H9 (cell line): ENCODE measurements at regions not wholly inside any gene's neighbourhood (a gene's known extent, or its start where the extent isn't known, plus 50 kb on each side); places are given as distances from the start of the nearest gene placed in this dataset.

Experiments used
- DNase-seq: peaks from one replicate; pipeline ENCODE4 v3.0.0-alpha.2; 2017
- H2AFZ ChIP-seq: one replicate; pipeline ENCODE4 v1.6.1; 2013; ENCODE audit warnings: mild to moderate bottlenecking, low read length, control low read depth, moderate library complexity
- H2AK5ac ChIP-seq: 2 replicates; pipeline ENCODE4 v1.6.1; 2013; ENCODE audit warnings: low read length, control low read depth, mixed read lengths; ENCODE audit not compliant: insufficient read length
- H2BK120ac ChIP-seq: one replicate; pipeline ENCODE4 v1.6.1; 2013; ENCODE audit warnings: low read depth, mild to moderate bottlenecking, low read length, control low read depth, inconsistent platforms; ENCODE audit not compliant: poor library complexity, severe bottlenecking
- H2BK12ac ChIP-seq: 2 replicates; pipeline ENCODE4 v1.6.1; 2013; ENCODE audit warnings: low read length, control low read depth, mixed read lengths, low read depth; ENCODE audit not compliant: insufficient read length
- H2BK15ac ChIP-seq: 2 replicates; pipeline ENCODE4 v1.6.1; 2013; ENCODE audit warnings: low read depth, low read length, control low read depth
- H2BK20ac ChIP-seq: one replicate; pipeline ENCODE4 v1.6.1; 2013; ENCODE audit warnings: low read depth, mild to moderate bottlenecking, low read length, control low read depth, inconsistent platforms; ENCODE audit not compliant: poor library complexity, severe bottlenecking
- H2BK5ac ChIP-seq: 2 replicates; pipeline ENCODE4 v1.6.1; 2013; ENCODE audit warnings: low read length, control low read depth, mixed read lengths; ENCODE audit not compliant: insufficient read length
- H3K14ac ChIP-seq: 2 replicates; pipeline ENCODE4 v1.6.1; 2013; ENCODE audit warnings: low read length, control low read depth; ENCODE audit not compliant: insufficient read depth
- H3K18ac ChIP-seq: 2 replicates; pipeline ENCODE4 v1.6.1; 2013; ENCODE audit warnings: low read depth, mild to moderate bottlenecking, mixed read lengths, low read length, control low read depth; ENCODE audit not compliant: insufficient read length
- H3K23ac ChIP-seq: 2 replicates; pipeline ENCODE4 v1.6.1; 2013; ENCODE audit warnings: low read length, control low read depth, mixed read lengths, low read depth; ENCODE audit not compliant: insufficient read length
- H3K23me2 ChIP-seq: 2 replicates; pipeline ENCODE4 v1.6.1; 2013; ENCODE audit warnings: low read depth, mild to moderate bottlenecking, mixed read lengths, low read length, control low read depth; ENCODE audit not compliant: insufficient read length, poor library complexity, severe bottlenecking
- H3K27ac ChIP-seq: 2 replicates; pipeline ENCODE4 v1.5.1; 2013; ENCODE audit warnings: low read length, control low read depth, mixed read lengths, low read depth; ENCODE audit not compliant: insufficient read length
- H3K27me3 ChIP-seq: 2 replicates; pipeline ENCODE4 v1.6.1; 2013; ENCODE audit warnings: low read length, control low read depth, inconsistent platforms; ENCODE audit not compliant: insufficient read depth
- H3K4ac ChIP-seq: 2 replicates; pipeline ENCODE4 v1.6.1; 2013; ENCODE audit warnings: low read depth, mild to moderate bottlenecking, control low read depth, inconsistent platforms, low read length, moderate library complexity
- H3K4me1 ChIP-seq: 2 replicates; pipeline ENCODE4 v1.6.1; 2013; ENCODE audit warnings: low read length, control low read depth, inconsistent platforms; ENCODE audit not compliant: insufficient read depth
- H3K4me2 ChIP-seq: 2 replicates; pipeline ENCODE4 v1.6.1; 2013; ENCODE audit warnings: low read length, control low read depth, mixed read lengths; ENCODE audit not compliant: insufficient read length, insufficient read depth
- H3K56ac ChIP-seq: 2 replicates; pipeline ENCODE4 v1.6.1; 2013; ENCODE audit warnings: low read depth, mild to moderate bottlenecking, mixed read lengths, low read length, control low read depth; ENCODE audit not compliant: insufficient read length
- H3K79me1 ChIP-seq: 2 replicates; pipeline ENCODE4 v1.6.1; 2013; ENCODE audit warnings: low read depth, mild to moderate bottlenecking, moderate library complexity, low read length, control low read depth, inconsistent platforms; ENCODE audit not compliant: insufficient read depth, poor library complexity, severe bottlenecking
- H3K79me2 ChIP-seq: 2 replicates; pipeline ENCODE4 v1.6.1; 2013; ENCODE audit warnings: low read length, control low read depth, inconsistent platforms; ENCODE audit not compliant: insufficient read depth
- H3K9ac ChIP-seq: 2 replicates; pipeline ENCODE4 v1.6.1; 2013; ENCODE audit warnings: low read length, control low read depth, mixed read lengths; ENCODE audit not compliant: insufficient read length; ENCODE audit errors: extremely low read depth
- H3K9me3 ChIP-seq: one replicate; pipeline ENCODE4 v1.6.1; 2013; ENCODE audit warnings: low read depth, low read length, inconsistent platforms; ENCODE audit not compliant: control insufficient read depth
- H3T11ph ChIP-seq: one replicate; pipeline ENCODE4 v1.6.1; 2013; ENCODE audit warnings: mild to moderate bottlenecking, low read length, control low read depth, inconsistent platforms
- H4K20me1 ChIP-seq: one replicate; pipeline ENCODE4 v1.6.1; 2013; ENCODE audit not compliant: control insufficient read depth, insufficient read length, insufficient read depth
- H4K5ac ChIP-seq: 2 replicates; pipeline ENCODE4 v1.6.1; 2013; ENCODE audit warnings: low read depth, mild to moderate bottlenecking, mixed read lengths, low read length, control low read depth; ENCODE audit not compliant: insufficient read length
- H4K8ac ChIP-seq: replicated peaks from 2 replicates; pipeline ENCODE4 v1.6.1; 2013; ENCODE audit warnings: low read length, control low read depth, mixed read lengths, low read depth; ENCODE audit not compliant: insufficient read length
- H4K91ac ChIP-seq: 2 replicates; pipeline ENCODE4 v1.6.1; 2013; ENCODE audit warnings: low read depth, mild to moderate bottlenecking, moderate library complexity, mixed read lengths, low read length, control low read depth; ENCODE audit not compliant: insufficient read length
- H3K27ac Mint-ChIP-seq, 3 experiments: 2 replicates in 2 of 3; 3 replicates in 1 of 3; pipeline ENCODE4 v1.8.0; 2020 to 2021; ENCODE audit warnings: mixed read lengths in 3 of 3, mild to moderate bottlenecking in 1 of 3, moderate library complexity in 1 of 3
- H3K27me3 Mint-ChIP-seq: 2 replicates; pipeline ENCODE4 v1.8.0; 2021; ENCODE audit warnings: low read depth, mild to moderate bottlenecking, moderate library complexity, mixed read lengths
- H3K36me3 Mint-ChIP-seq, 3 experiments: 2 replicates in 2 of 3; 3 replicates in 1 of 3; pipeline ENCODE4 v1.8.0; 2020 to 2021; ENCODE audit warnings: low read depth in 3 of 3, mixed read lengths in 3 of 3; ENCODE audit not compliant: insufficient read depth in 1 of 3
- H3K4me1 Mint-ChIP-seq, 2 experiments: 2 replicates each; pipeline ENCODE4 v1.8.0; 2020; ENCODE audit warnings: mixed read lengths in 2 of 2
- H3K4me3 Mint-ChIP-seq, 2 experiments: 2 replicates in 1 of 2; 3 replicates in 1 of 2; pipeline ENCODE4 v1.8.0; 2020 to 2021; ENCODE audit warnings: mild to moderate bottlenecking in 2 of 2, mixed read lengths in 2 of 2, moderate library complexity in 1 of 2
- H3K9me3 Mint-ChIP-seq, 2 experiments: 2 replicates in 1 of 2; 3 replicates in 1 of 2; pipeline ENCODE4 v1.8.0; 2020; ENCODE audit warnings: mild to moderate bottlenecking in 2 of 2, mixed read lengths in 2 of 2, moderate library complexity in 1 of 2
- CTCF ChIP-seq: fragments of 200-600 bp; sonication (generic); conservative IDR thresholded peaks from 3 replicates; pipeline ENCODE4 v1.8.0; 2021; ENCODE audit warnings: antibody characterized with exemption, mild to moderate bottlenecking

GRCh38 chr5:164746723-164747122 is 1241.3 kb downstream of the MAT2B start:
- Histone ChIP-seq H3K9ac (no peak overlapping the region), H3K4me2 (no peak overlapping the region), H3K23me2 (no peaks in the 10 kb centered on the region), H3K4me1 (no peaks in the 10 kb centered on the region), H3K4ac (no peak overlapping the region), H2BK5ac (no peak overlapping the region), H4K91ac (no peak overlapping the region), H3K56ac (no peak overlapping the region), H3T11ph (no peak overlapping the region), H2BK12ac (no peak overlapping the region), H3K79me1 (no peaks in the 10 kb centered on the region), H2AFZ (no peak overlapping the region), H2BK20ac (no peak overlapping the region), H3K23ac (no peak overlapping the region), H4K8ac (no peak overlapping the region), H3K9me3 (no peaks in the 10 kb centered on the region), H2BK120ac (no peak overlapping the region), H4K5ac (no peak overlapping the region), H3K79me2 (no peaks in the 10 kb centered on the region), H3K14ac (no peak overlapping the region), H2BK15ac (no peak overlapping the region), H3K27ac (no peak overlapping the region), H3K18ac (no peak overlapping the region), H4K20me1 (no peaks in the 10 kb centered on the region), H3K27me3 (no peaks in the 10 kb centered on the region), H2AK5ac (no peak overlapping the region)
- Mint-ChIP-seq H3K4me1 (peaks cover 0 to 14% of the 10 kb centered on the region in 2 experiments; a peak in 1 of 4 replicates), H3K27ac (no peak overlapping the region), H3K36me3 (no peaks in the 10 kb centered on the region), H3K4me3 (no peak overlapping the region), H3K27me3 (no peaks in the 10 kb centered on the region), H3K9me3 (no peaks in the 10 kb centered on the region)
- DNase-seq: no peak
- TF ChIP-seq CTCF: no peak
